ENCODE measurements at regions not wholly inside any gene's neighbourhood (a gene's known extent, or its start where the extent isn't known, plus 50 kb on each side); places are given as distances from the start of the nearest gene placed in this dataset.

DNA sequence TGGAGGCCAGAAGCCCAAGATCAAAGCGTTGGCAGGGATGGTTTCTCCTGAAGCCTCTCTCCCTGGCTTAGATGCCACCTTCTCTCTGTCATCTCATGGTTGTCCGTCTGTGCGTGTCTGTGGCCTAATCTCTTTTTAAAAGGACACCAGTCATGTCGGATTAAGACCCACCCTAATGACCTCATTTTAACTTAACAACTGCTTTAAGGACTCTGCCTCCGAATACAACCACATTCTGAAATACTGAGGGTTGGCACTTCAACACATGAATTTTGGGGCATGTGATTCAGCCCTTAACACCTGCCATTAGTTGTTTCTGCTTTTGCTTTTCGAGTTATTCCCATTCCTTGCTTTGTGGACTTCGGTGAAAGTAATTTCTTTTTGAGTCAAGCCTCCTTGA lies 97.8 kb upstream of the SMIM21 start:
- no peak for ATAC-seq
- no peaks in the 10 kb centered on the region for H3K79me2 ChIP-seq (replicated peaks; ENCODE audit: insufficient read depth)
- no peak overlapping the region for H3K4me2 ChIP-seq
- TF ChIP-seq NANOG (IDR thresholded peaks at IDR 0.05; ENCODE audit: borderline replicate concordance) (no peak), CREB1 (CRISPR knock-in tag; IDR thresholded peaks at IDR 0.05; ENCODE audit: low read depth) (no peak), ETS1 (IDR thresholded peaks at IDR 0.05) (no peak), JUNB (IDR thresholded peaks at IDR 0.05; ENCODE audit: unreplicated experiment) (no peak), STAT1 (IDR thresholded peaks at IDR 0.05; ENCODE audit: unreplicated experiment) (no peak), EZH2phosphoT487 (IDR thresholded peaks at IDR 0.05; ENCODE audit: unreplicated experiment) (no peak), EZH2 (IDR thresholded peaks at IDR 0.05; ENCODE audit: low read depth, unreplicated experiment) (no peak), CTCF (conservative IDR thresholded peaks at IDR 0.05; ENCODE audit: low read depth in 2 of 2) (no peak), ZNF114 (CRISPR knock-in tag; IDR thresholded peaks at IDR 0.05) (no peak), ZNF331 (CRISPR knock-in tag; IDR thresholded peaks at IDR 0.05; ENCODE audit: low read depth) (no peak), POLR2AphosphoS5 (IDR thresholded peaks at IDR 0.05; ENCODE audit: low read depth) (no peak)
- TF ChIP-seq, protein P1, sequence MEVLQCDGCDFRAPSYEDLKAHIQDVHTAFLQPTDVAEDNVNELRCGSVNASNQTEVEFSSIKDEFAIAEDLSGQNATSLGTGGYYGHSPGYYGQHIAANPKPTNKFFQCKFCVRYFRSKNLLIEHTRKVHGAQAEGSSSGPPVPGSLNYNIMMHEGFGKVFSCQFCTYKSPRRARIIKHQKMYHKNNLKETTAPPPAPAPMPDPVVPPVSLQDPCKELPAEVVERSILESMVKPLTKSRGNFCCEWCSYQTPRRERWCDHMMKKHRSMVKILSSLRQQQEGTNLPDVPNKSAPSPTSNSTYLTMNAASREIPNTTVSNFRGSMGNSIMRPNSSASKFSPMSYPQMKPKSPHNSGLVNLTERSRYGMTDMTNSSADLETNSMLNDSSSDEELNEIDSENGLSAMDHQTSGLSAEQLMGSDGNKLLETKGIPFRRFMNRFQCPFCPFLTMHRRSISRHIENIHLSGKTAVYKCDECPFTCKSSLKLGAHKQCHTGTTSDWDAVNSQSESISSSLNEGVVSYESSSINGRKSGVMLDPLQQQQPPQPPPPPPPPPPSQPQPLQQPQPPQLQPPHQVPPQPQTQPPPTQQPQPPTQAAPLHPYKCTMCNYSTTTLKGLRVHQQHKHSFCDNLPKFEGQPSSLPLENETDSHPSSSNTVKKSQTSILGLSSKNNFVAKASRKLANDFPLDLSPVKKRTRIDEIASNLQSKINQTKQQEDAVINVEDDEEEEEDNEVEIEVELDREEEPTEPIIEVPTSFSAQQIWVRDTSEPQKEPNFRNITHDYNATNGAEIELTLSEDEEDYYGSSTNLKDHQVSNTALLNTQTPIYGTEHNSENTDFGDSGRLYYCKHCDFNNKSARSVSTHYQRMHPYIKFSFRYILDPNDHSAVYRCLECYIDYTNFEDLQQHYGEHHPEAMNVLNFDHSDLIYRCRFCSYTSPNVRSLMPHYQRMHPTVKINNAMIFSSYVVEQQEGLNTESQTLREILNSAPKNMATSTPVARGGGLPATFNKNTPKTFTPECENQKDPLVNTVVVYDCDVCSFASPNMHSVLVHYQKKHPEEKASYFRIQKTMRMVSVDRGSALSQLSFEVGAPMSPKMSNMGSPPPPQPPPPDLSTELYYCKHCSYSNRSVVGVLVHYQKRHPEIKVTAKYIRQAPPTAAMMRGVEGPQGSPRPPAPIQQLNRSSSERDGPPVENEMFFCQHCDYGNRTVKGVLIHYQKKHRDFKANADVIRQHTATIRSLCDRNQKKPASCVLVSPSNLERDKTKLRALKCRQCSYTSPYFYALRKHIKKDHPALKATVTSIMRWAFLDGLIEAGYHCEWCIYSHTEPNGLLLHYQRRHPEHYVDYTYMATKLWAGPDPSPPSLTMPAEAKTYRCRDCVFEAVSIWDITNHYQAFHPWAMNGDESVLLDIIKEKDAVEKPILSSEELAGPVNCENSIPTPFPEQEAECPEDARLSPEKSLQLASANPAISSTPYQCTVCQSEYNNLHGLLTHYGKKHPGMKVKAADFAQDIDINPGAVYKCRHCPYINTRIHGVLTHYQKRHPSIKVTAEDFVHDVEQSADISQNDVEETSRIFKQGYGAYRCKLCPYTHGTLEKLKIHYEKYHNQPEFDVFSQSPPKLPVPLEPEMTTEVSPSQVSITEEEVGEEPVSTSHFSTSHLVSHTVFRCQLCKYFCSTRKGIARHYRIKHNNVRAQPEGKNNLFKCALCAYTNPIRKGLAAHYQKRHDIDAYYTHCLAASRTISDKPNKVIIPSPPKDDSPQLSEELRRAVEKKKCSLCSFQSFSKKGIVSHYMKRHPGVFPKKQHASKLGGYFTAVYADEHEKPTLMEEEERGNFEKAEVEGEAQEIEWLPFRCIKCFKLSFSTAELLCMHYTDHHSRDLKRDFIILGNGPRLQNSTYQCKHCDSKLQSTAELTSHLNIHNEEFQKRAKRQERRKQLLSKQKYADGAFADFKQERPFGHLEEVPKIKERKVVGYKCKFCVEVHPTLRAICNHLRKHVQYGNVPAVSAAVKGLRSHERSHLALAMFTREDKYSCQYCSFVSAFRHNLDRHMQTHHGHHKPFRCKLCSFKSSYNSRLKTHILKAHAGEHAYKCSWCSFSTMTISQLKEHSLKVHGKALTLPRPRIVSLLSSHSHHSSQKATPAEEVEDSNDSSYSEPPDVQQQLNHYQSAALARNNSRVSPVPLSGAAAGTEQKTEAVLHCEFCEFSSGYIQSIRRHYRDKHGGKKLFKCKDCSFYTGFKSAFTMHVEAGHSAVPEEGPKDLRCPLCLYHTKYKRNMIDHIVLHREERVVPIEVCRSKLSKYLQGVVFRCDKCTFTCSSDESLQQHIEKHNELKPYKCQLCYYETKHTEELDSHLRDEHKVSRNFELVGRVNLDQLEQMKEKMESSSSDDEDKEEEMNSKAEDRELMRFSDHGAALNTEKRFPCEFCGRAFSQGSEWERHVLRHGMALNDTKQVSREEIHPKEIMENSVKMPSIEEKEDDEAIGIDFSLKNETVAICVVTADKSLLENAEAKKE (CRISPR knock-in tag; IDR thresholded peaks at IDR 0.05) = no peak
- TF ChIP-seq, protein P2, sequence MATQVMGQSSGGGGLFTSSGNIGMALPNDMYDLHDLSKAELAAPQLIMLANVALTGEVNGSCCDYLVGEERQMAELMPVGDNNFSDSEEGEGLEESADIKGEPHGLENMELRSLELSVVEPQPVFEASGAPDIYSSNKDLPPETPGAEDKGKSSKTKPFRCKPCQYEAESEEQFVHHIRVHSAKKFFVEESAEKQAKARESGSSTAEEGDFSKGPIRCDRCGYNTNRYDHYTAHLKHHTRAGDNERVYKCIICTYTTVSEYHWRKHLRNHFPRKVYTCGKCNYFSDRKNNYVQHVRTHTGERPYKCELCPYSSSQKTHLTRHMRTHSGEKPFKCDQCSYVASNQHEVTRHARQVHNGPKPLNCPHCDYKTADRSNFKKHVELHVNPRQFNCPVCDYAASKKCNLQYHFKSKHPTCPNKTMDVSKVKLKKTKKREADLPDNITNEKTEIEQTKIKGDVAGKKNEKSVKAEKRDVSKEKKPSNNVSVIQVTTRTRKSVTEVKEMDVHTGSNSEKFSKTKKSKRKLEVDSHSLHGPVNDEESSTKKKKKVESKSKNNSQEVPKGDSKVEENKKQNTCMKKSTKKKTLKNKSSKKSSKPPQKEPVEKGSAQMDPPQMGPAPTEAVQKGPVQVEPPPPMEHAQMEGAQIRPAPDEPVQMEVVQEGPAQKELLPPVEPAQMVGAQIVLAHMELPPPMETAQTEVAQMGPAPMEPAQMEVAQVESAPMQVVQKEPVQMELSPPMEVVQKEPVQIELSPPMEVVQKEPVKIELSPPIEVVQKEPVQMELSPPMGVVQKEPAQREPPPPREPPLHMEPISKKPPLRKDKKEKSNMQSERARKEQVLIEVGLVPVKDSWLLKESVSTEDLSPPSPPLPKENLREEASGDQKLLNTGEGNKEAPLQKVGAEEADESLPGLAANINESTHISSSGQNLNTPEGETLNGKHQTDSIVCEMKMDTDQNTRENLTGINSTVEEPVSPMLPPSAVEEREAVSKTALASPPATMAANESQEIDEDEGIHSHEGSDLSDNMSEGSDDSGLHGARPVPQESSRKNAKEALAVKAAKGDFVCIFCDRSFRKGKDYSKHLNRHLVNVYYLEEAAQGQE (IDR thresholded peaks at IDR 0.05; ENCODE audit: unreplicated experiment) = no peak
- no peaks in the 10 kb centered on the region for H3K27me3 ChIP-seq (ENCODE audit: insufficient read depth)
- H3K9me2 ChIP-seq (ENCODE audit: insufficient read depth) = no peaks in the 10 kb centered on the region
- H3F3A ChIP-seq (replicated peaks; ENCODE audit: low read depth) = no peaks in the 10 kb centered on the region
- Mint-ChIP-seq H3K9me3 (no peaks in the 10 kb centered on the region), H3K4me1 (0 out of 3 replicates have a peak, but pooled peaks cover 3% of the 10 kb centered on the region), H3K27ac (no peak overlapping the region), H3K4me3 (no peak overlapping the region), H3K36me3 (ENCODE audit: low read depth) (no peaks in the 10 kb centered on the region; the same call in 2 of the 3 replicates), H3K27me3 (ENCODE audit: insufficient read depth, low read depth, poor library complexity) (peaks cover 8% of the 10 kb centered on the region)
- DNase-seq (ENCODE audit: low spot score) = no peak
- H3K27ac ChIP-seq (ENCODE audit: low read depth) = no peak overlapping the region
- H2AFZ ChIP-seq = no peak overlapping the region
- no peaks in the 10 kb centered on the region for H3K4me1 ChIP-seq (ENCODE audit: insufficient read depth)
- H3K4me3 ChIP-seq = no peak overlapping the region
- H4K20me1 ChIP-seq (replicated peaks; ENCODE audit: insufficient read depth) = no peaks in the 10 kb centered on the region
- no peaks in the 10 kb centered on the region for H3K36me3 ChIP-seq (ENCODE audit: insufficient read depth)

Measured in GM23338 (cell line).